ENCODE measurements at regions not wholly inside any gene's neighbourhood (a gene's known extent, or its start where the extent isn't known, plus 50 kb on each side); places are given as distances from the start of the nearest gene placed in this dataset.

GRCh38 chr14:65263177-65263788 lies 149.2 kb upstream of the FUT8 start:
- no peak overlapping the region for H3K4me3 ChIP-seq (ENCODE audit: control insufficient read depth in 2 of 3, extremely low read depth in 1 of 3, insufficient read depth in 2 of 3, low read depth in 1 of 3, low read length in 3 of 3)
- peaks cover 2% of the 10 kb centered on the region for H3K9me3 ChIP-seq (ENCODE audit: control insufficient read depth, low read depth, low read length)
- no peaks in the 10 kb centered on the region for H4K20me1 ChIP-seq (ENCODE audit: control insufficient read depth, extremely low read depth, insufficient read depth, low read length)
- dilution Hi-C loops (cut with MboI; ENCODE audit: extremely low pct_ligation_motif_present, low sequenced_read_pairs), result no loop called here
- no peak overlapping the region for H3K9ac ChIP-seq (ENCODE audit: control insufficient read depth, extremely low read depth, insufficient read depth, low read length)
- H3K36me3 ChIP-seq (ENCODE audit: control insufficient read depth in 2 of 2, extremely low read depth in 1 of 2, insufficient read depth in 2 of 2, low read length in 2 of 2), result no peaks in the 10 kb centered on the region
- H3K27ac ChIP-seq (ENCODE audit: control insufficient read depth, insufficient read depth, low read length), result no peak overlapping the region
- TF ChIP-seq EZH2 (IDR thresholded peaks at IDR 0.05; ENCODE audit: low read length) (no peak), CTCF (optimal IDR thresholded peaks at IDR 0.05 in 1 of 3, IDR thresholded peaks at IDR 0.05 in 1 of 3, conservative IDR thresholded peaks at IDR 0.05 in 1 of 3; ENCODE audit: extremely low read depth in 1 of 3, insufficient read depth in 2 of 3, low read length in 3 of 3) (no peak)
- H3K4me1 ChIP-seq (ENCODE audit: control insufficient read depth, extremely low read depth, insufficient read depth, low read length), result no peaks in the 10 kb centered on the region
- no peak for FAIRE-seq
- H3K27me3 ChIP-seq (ENCODE audit: control insufficient read depth, extremely low read depth, insufficient read depth, low read length), result no peaks in the 10 kb centered on the region
- no peaks in the 10 kb centered on the region for H3K9me1 ChIP-seq (ENCODE audit: control insufficient read depth, extremely low read depth, insufficient read depth, low read length)
- H2AFZ ChIP-seq (ENCODE audit: control insufficient read depth, low read length), result no peak overlapping the region
- no peak for DNase-seq (ENCODE audit: low read depth, low spot score)
- no peaks in the 10 kb centered on the region for H3K79me2 ChIP-seq (ENCODE audit: control insufficient read depth, insufficient read depth, low read length)
- no peak overlapping the region for H3K4me2 ChIP-seq (ENCODE audit: control insufficient read depth, extremely low read depth, insufficient read depth, low read depth, low read length)

GRCh38 chr14:65267856-65268255 lies 144.7 kb upstream of the FUT8 start:
- H3K27me3 ChIP-seq (ENCODE audit: control insufficient read depth, extremely low read depth, insufficient read depth, low read length), result no peaks in the 10 kb centered on the region
- H2AFZ ChIP-seq (ENCODE audit: control insufficient read depth, low read length), result no peak overlapping the region
- no peak for FAIRE-seq
- no peaks in the 10 kb centered on the region for H4K20me1 ChIP-seq (ENCODE audit: control insufficient read depth, extremely low read depth, insufficient read depth, low read length)
- no peak overlapping the region for H3K4me2 ChIP-seq (ENCODE audit: control insufficient read depth, extremely low read depth, insufficient read depth, low read depth, low read length)
- H3K9me1 ChIP-seq (ENCODE audit: control insufficient read depth, extremely low read depth, insufficient read depth, low read length), result no peaks in the 10 kb centered on the region
- no peak overlapping the region for H3K4me3 ChIP-seq (ENCODE audit: control insufficient read depth in 2 of 3, extremely low read depth in 1 of 3, insufficient read depth in 2 of 3, low read depth in 1 of 3, low read length in 3 of 3)
- TF ChIP-seq EZH2 (IDR thresholded peaks at IDR 0.05; ENCODE audit: low read length) (no peak), CTCF (optimal IDR thresholded peaks at IDR 0.05 in 1 of 3, IDR thresholded peaks at IDR 0.05 in 1 of 3, conservative IDR thresholded peaks at IDR 0.05 in 1 of 3; ENCODE audit: extremely low read depth in 1 of 3, insufficient read depth in 2 of 3, low read length in 3 of 3) (no peak)
- no peak overlapping the region for H3K27ac ChIP-seq (ENCODE audit: control insufficient read depth, insufficient read depth, low read length)
- H3K9ac ChIP-seq (ENCODE audit: control insufficient read depth, extremely low read depth, insufficient read depth, low read length), result no peak overlapping the region
- no peak for DNase-seq (ENCODE audit: low read depth, low spot score)
- no peaks in the 10 kb centered on the region for H3K79me2 ChIP-seq (ENCODE audit: control insufficient read depth, insufficient read depth, low read length)
- no peaks in the 10 kb centered on the region for H3K4me1 ChIP-seq (ENCODE audit: control insufficient read depth, extremely low read depth, insufficient read depth, low read length)
- H3K9me3 ChIP-seq (ENCODE audit: control insufficient read depth, low read depth, low read length), result no peaks in the 10 kb centered on the region
- dilution Hi-C loops (cut with MboI; ENCODE audit: extremely low pct_ligation_motif_present, low sequenced_read_pairs), result no loop called here
- H3K36me3 ChIP-seq (ENCODE audit: control insufficient read depth in 2 of 2, extremely low read depth in 1 of 2, insufficient read depth in 2 of 2, low read length in 2 of 2), result no peaks in the 10 kb centered on the region

All from keratinocyte (primary cell).